ENCODE measurements at regions not wholly inside any gene's neighbourhood (a gene's known extent, or its start where the extent isn't known, plus 50 kb on each side); places are given as distances from the start of the nearest gene placed in this dataset.
"Not testable (repeated sequence)": the region's sequence is repeated elsewhere in the genome, so short reads cannot be mapped to it uniquely, and the experiment has no call there.

- Histone ChIP-seq H3K27ac (ENCODE audit: low read depth, low read length) (no peak overlapping the region), H3K9ac (ENCODE audit: low read depth in 1 of 3, low read length in 3 of 3) (no peak overlapping the region), H3K9me3 (ENCODE audit: control insufficient read depth in 3 of 3, low read length in 3 of 3) (no peaks in the 10 kb centered on the region), H3K27me3 (ENCODE audit: control insufficient read depth in 3 of 3, insufficient read depth in 3 of 3, low read length in 3 of 3) (peaks cover 0 to 7% (median 0%) of the 10 kb centered on the region in 3 donors), H3K4me1 (ENCODE audit: control insufficient read depth in 3 of 3, insufficient read depth in 3 of 3, low read length in 3 of 3) (no peaks in the 10 kb centered on the region), H3K4me3 (ENCODE audit: low read length in 3 of 3) (no peak overlapping the region), H3K36me3 (ENCODE audit: control insufficient read depth in 3 of 3, insufficient read depth in 3 of 3, low read length in 3 of 3) (no peaks in the 10 kb centered on the region)
These were observed 100.7 kb upstream of the MAMLD1 start for GRCh38 chrX:150262456-150262855.

DNA sequence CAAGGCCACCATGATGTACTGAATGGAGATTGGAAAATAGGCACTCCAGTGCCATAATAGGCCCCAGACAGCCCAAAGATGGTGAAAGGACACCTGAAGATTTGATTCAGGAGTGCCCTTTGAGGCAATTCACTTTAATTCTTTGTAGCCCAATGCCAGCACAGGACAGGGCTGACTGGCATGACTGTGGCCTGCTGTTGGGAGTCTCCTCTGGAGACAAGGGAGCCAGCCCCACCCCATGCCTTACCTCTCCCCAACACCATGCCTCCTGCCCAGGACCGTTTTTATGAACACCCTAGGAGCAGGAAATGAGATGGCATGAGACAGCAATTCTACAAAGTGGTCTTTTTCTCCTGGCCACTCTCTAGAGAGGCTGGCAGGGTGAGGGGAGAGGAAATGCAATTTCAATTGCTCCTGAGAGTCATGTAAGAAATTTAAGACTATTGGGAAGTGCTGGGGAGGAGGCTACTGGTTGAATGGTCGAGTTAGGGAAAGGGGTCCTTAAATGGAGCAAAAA, 94.2 kb upstream of the MAMLD1 start:
- no peaks in the 10 kb centered on the region for H3K36me3 ChIP-seq (ENCODE audit: control insufficient read depth in 3 of 3, insufficient read depth in 3 of 3, low read length in 3 of 3)
- no peaks in the 10 kb centered on the region for H3K4me1 ChIP-seq (ENCODE audit: control insufficient read depth in 3 of 3, insufficient read depth in 3 of 3, low read length in 3 of 3)
- H3K27me3 ChIP-seq (ENCODE audit: control insufficient read depth in 3 of 3, insufficient read depth in 3 of 3, low read length in 3 of 3), result peaks cover 0 to 4% (median 0%) of the 10 kb centered on the region in 3 donors
- H3K9ac ChIP-seq (ENCODE audit: low read depth in 1 of 3, low read length in 3 of 3), result no peak overlapping the region
- H3K27ac ChIP-seq (ENCODE audit: low read depth, low read length), result no peak overlapping the region
- no peaks in the 10 kb centered on the region for H3K9me3 ChIP-seq (ENCODE audit: control insufficient read depth in 3 of 3, low read length in 3 of 3)
- H3K4me3 ChIP-seq (ENCODE audit: low read length in 3 of 3), result no peak overlapping the region

- H3K4me3 ChIP-seq (ENCODE audit: low read length in 3 of 3), result no peak overlapping the region
- no peak overlapping the region for H3K9ac ChIP-seq (ENCODE audit: low read depth in 1 of 3, low read length in 3 of 3)
- no peaks in the 10 kb centered on the region for H3K9me3 ChIP-seq (ENCODE audit: control insufficient read depth in 3 of 3, low read length in 3 of 3)
- H3K4me1 ChIP-seq (ENCODE audit: control insufficient read depth in 3 of 3, insufficient read depth in 3 of 3, low read length in 3 of 3), result no peaks in the 10 kb centered on the region
- H3K27me3 ChIP-seq (ENCODE audit: control insufficient read depth in 3 of 3, insufficient read depth in 3 of 3, low read length in 3 of 3), result peaks cover 0 to 4% (median 0%) of the 10 kb centered on the region in 3 donors
- H3K36me3 ChIP-seq (ENCODE audit: control insufficient read depth in 3 of 3, insufficient read depth in 3 of 3, low read length in 3 of 3), result no peaks in the 10 kb centered on the region
- no peak overlapping the region for H3K27ac ChIP-seq (ENCODE audit: low read depth, low read length)
These were observed 93.4 kb upstream of the MAMLD1 start for GRCh38 chrX:150269605-150270254.

GRCh38 chrX:150270622-150271021, 92.5 kb upstream of the MAMLD1 start:
- H3K36me3 ChIP-seq (ENCODE audit: control insufficient read depth in 3 of 3, insufficient read depth in 3 of 3, low read length in 3 of 3), result no peaks in the 10 kb centered on the region
- H3K4me1 ChIP-seq (ENCODE audit: control insufficient read depth in 3 of 3, insufficient read depth in 3 of 3, low read length in 3 of 3), result no peaks in the 10 kb centered on the region
- H3K27me3 ChIP-seq (ENCODE audit: control insufficient read depth in 3 of 3, insufficient read depth in 3 of 3, low read length in 3 of 3), result peaks cover 0 to 4% (median 0%) of the 10 kb centered on the region in 3 donors
- no peak overlapping the region for H3K9ac ChIP-seq (ENCODE audit: low read depth in 1 of 3, low read length in 3 of 3)
- H3K9me3 ChIP-seq (ENCODE audit: control insufficient read depth in 3 of 3, low read length in 3 of 3), result no peaks in the 10 kb centered on the region
- H3K4me3 ChIP-seq (ENCODE audit: low read length in 3 of 3), result no peak overlapping the region
- H3K27ac ChIP-seq (ENCODE audit: low read depth, low read length), result no peak overlapping the region

DNA sequence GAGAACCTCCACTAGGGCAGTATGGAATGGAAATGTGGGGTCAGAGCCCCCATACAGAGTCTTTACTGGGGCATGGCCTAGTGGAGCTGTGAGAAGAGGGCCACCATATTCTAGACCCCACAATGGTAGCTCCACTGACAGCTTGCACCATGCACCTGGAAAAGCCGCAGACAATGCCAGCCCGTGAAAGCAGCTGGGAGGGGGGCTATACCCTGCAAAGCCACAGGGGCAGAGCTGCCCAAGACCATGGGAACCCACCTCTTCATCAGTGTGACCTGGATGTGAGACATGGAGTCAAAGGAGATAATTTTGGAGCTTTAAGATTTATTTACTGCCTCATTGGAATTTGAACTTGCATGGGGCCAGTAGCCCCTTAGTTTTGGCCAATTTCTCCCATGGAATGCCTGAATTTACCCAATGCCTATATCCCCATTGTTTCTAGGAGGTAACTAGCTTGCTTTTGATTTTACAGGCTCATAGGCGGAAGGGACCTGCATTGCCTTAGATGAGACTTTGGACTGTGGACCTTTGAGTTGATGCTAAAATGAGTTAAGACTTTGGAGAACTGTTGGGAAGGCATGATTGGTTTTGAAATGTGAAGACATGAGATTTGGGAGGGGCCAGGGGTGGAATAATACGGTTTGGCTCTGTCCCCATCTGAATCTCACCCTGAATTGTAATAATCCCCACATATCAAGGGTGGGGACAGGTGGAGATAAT, 89.4 kb upstream of the MAMLD1 start:
- not testable (repeated sequence) for H3K27me3 ChIP-seq (ENCODE audit: control insufficient read depth in 3 of 3, insufficient read depth in 3 of 3, low read length in 3 of 3); H3K4me3 ChIP-seq (ENCODE audit: low read length in 3 of 3); H3K27ac ChIP-seq (ENCODE audit: low read depth, low read length); H3K4me1 ChIP-seq (ENCODE audit: control insufficient read depth in 3 of 3, insufficient read depth in 3 of 3, low read length in 3 of 3); H3K9me3 ChIP-seq (ENCODE audit: control insufficient read depth in 3 of 3, low read length in 3 of 3); H3K36me3 ChIP-seq (ENCODE audit: control insufficient read depth in 3 of 3, insufficient read depth in 3 of 3, low read length in 3 of 3); H3K9ac ChIP-seq (ENCODE audit: low read depth in 1 of 3, low read length in 3 of 3)

DNA sequence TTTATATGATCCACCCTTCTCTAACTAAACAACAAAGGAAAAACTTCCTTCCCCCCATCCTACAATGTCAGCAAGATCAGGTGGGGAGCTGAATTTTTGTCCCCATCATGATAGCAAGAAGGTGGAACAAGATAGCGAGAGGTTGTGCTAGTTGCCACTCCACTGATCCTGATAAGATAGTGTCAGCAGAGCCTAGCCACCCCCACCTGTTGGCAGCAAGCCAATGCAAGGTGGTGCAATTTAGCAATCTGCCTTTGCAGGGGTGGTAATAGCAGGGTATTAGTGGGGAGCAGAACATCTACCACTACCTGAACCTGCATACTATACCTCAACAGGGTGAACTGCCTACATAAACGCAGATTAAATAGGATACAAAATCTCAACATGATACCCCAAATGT, 80.2 kb upstream of the MAMLD1 start:
- no peak overlapping the region for H3K27ac ChIP-seq (ENCODE audit: low read depth, low read length)
- no peak overlapping the region for H3K9ac ChIP-seq (ENCODE audit: low read depth in 1 of 3, low read length in 3 of 3)
- no peaks in the 10 kb centered on the region for H3K4me1 ChIP-seq (ENCODE audit: control insufficient read depth in 3 of 3, insufficient read depth in 3 of 3, low read length in 3 of 3)
- no peaks in the 10 kb centered on the region for H3K9me3 ChIP-seq (ENCODE audit: control insufficient read depth in 3 of 3, low read length in 3 of 3)
- peaks cover 0 to 4% (median 0%) of the 10 kb centered on the region in 3 donors for H3K27me3 ChIP-seq (ENCODE audit: control insufficient read depth in 3 of 3, insufficient read depth in 3 of 3, low read length in 3 of 3)
- no peaks in the 10 kb centered on the region for H3K36me3 ChIP-seq (ENCODE audit: control insufficient read depth in 3 of 3, insufficient read depth in 3 of 3, low read length in 3 of 3)
- no peak overlapping the region for H3K4me3 ChIP-seq (ENCODE audit: low read length in 3 of 3)

GRCh38 chrX:150291014-150291413, 72.1 kb upstream of the MAMLD1 start:
- no peaks in the 10 kb centered on the region for H3K9me3 ChIP-seq (ENCODE audit: control insufficient read depth in 3 of 3, low read length in 3 of 3)
- H3K36me3 ChIP-seq (ENCODE audit: control insufficient read depth in 3 of 3, insufficient read depth in 3 of 3, low read length in 3 of 3), result no peaks in the 10 kb centered on the region
- no peaks in the 10 kb centered on the region for H3K27me3 ChIP-seq (ENCODE audit: control insufficient read depth in 3 of 3, insufficient read depth in 3 of 3, low read length in 3 of 3)
- no peak overlapping the region for H3K9ac ChIP-seq (ENCODE audit: low read depth in 1 of 3, low read length in 3 of 3)
- H3K4me1 ChIP-seq (ENCODE audit: control insufficient read depth in 3 of 3, insufficient read depth in 3 of 3, low read length in 3 of 3), result no peaks in the 10 kb centered on the region
- H3K4me3 ChIP-seq (ENCODE audit: low read length in 3 of 3), result no peak overlapping the region
- H3K27ac ChIP-seq (ENCODE audit: low read depth, low read length), result no peak overlapping the region

DNA sequence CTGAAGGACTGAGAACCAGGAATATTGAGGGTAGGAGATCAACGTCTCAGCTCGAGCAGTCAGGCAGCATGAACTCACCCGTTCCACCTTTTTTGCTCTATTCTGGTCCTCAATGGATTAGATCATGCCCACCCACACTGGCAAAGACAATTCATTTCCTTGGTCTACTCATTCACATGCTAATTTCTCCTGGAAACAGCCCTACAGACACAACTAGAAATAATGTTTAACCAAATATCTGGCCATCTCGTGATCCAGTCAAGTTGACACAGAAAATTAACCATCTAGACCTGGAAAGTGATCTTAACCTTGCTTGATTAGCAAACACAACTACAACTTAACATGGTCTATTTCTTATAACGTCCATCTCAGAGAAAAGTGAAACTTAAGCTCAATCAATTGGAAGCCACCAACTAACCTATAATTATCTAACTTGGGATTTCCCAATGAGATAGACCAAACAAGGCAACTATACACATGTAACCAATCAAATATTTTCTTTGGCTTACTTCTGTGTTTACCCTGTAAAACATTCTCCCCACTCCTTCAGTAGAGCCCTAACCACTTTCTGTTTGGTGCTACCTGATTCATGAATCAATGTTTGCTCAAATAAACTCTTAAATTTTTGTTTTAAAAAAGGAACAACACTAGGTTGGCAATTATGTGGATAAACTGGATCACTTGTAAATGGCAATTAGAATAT, 69.7 kb upstream of the MAMLD1 start:
- no peaks in the 10 kb centered on the region for H3K4me1 ChIP-seq (ENCODE audit: control insufficient read depth in 3 of 3, insufficient read depth in 3 of 3, low read length in 3 of 3)
- H3K27me3 ChIP-seq (ENCODE audit: control insufficient read depth in 3 of 3, insufficient read depth in 3 of 3, low read length in 3 of 3), result no peaks in the 10 kb centered on the region
- H3K9ac ChIP-seq (ENCODE audit: low read depth in 1 of 3, low read length in 3 of 3), result no peak overlapping the region
- H3K9me3 ChIP-seq (ENCODE audit: control insufficient read depth in 3 of 3, low read length in 3 of 3), result no peaks in the 10 kb centered on the region
- H3K36me3 ChIP-seq (ENCODE audit: control insufficient read depth in 3 of 3, insufficient read depth in 3 of 3, low read length in 3 of 3), result no peaks in the 10 kb centered on the region
- no peak overlapping the region for H3K4me3 ChIP-seq (ENCODE audit: low read length in 3 of 3)
- H3K27ac ChIP-seq (ENCODE audit: low read depth, low read length), result no peak overlapping the region

- no peaks in the 10 kb centered on the region for H3K4me1 ChIP-seq (ENCODE audit: control insufficient read depth in 3 of 3, insufficient read depth in 3 of 3, low read length in 3 of 3)
- no peaks in the 10 kb centered on the region for H3K36me3 ChIP-seq (ENCODE audit: control insufficient read depth in 3 of 3, insufficient read depth in 3 of 3, low read length in 3 of 3)
- H3K9me3 ChIP-seq (ENCODE audit: control insufficient read depth in 3 of 3, low read length in 3 of 3), result no peaks in the 10 kb centered on the region
- H3K27ac ChIP-seq (ENCODE audit: low read depth, low read length), result no peak overlapping the region
- no peak overlapping the region for H3K4me3 ChIP-seq (ENCODE audit: low read length in 3 of 3)
- H3K27me3 ChIP-seq (ENCODE audit: control insufficient read depth in 3 of 3, insufficient read depth in 3 of 3, low read length in 3 of 3), result no peaks in the 10 kb centered on the region
- H3K9ac ChIP-seq (ENCODE audit: low read depth in 1 of 3, low read length in 3 of 3), result no peak overlapping the region
These were observed 64.1 kb upstream of the MAMLD1 start for GRCh38 chrX:150298841-150299551.
